NOMO-1 treated with dmso at 0.1 percent for 144 hours (cell line): ENCODE measurements at regions not wholly inside any gene's neighbourhood (a gene's known extent, or its start where the extent isn't known, plus 50 kb on each side); places are given as distances from the start of the nearest gene placed in this dataset.

ENCODE experiments used
- DNase-seq: peaks from one replicate; lab custom pipeline; 2025; ENCODE audit not compliant: unreplicated experiment; lab: John Stamatoyannopoulos, UW

DNA sequence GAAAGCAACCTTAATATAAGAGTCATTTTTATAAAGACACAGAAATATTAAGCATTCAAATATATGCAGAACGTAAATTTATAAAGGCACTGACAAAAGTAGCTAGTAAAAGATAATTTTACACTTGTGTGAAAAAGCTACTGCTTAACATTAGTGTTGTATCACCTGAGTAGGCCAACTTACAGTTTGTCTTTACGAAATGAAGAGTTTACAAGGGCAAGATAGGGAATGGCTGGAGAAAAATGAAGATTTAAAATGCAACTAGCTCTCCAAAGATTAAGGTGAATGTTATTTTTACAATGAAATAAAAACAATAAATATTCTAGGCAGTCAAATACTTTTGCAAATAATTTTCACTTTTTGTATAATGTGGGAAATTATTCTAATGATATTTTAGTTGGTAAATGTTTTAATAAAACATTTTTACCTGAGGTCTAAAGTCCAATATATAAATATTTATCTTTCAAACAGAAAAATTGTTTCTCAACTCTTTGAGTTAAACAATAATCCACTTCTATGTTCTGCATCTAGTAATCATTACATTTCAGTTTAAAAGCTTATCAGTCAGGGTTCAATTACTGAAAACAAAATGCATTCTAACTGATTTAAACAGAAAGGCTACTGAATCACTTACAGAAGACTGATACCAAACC is 382.6 kb downstream of the IPMK start:
- no peak for DNase-seq

- no peak for DNase-seq
These were observed 383.3 kb downstream of the IPMK start for GRCh38 chr10:57884407-57884806.

DNA sequence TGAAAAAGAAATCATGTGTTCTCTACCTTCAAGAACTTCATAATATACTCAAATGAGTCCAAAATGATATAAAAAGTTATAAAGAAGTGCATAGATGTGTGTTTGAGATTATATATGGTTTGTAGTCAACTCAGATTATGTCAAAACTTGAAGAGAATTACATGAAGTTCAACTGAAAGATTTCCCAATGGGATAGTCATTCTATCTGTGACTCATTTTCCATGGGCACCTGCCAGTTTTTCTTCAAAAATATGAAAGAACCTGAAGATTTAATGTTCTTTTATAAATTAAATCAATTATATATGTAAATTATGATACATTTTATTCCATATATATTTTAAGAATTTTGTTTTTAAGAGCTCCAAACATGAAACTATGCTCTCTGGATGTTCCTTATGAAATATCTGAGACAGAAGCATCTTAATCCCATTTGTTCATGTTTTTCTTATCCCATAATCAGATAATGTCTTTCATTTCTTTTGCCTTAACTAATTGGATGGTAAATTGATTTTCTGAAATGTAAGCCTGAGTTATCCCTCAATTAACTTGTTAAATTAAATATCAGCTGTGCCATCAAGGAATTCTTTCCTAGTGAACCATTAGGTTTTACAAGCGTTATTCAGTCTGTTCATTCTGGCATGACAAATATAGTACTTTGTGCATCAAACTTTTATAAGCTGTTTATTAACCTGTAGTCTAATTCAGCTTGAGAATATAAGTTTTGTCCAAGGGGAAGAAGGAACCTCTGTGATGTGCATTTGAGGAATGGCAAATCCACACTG is 387.1 kb downstream of the IPMK start:
- no peak for DNase-seq

GRCh38 chr10:57874810-57875209 is 392.9 kb downstream of the IPMK start:
- no peak for DNase-seq

DNA sequence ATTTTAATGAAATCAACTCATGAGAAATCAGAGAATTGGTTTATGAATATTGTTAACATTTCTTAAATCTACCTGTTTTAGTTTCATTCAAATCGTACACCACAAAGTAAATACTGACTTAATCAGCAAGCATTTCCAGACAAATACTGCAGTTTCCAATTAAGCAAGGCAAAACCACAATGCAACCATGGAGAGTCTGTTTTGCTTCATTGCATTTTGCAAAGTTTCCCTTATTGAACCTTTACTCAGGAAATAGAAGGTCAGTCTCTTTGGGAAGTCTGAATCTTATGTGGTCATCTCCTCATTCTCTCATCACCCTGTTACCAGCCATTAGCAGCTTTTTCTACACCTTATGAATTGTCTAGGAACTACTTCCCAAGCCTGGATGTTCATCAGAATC is 400.5 kb downstream of the IPMK start:
- DNase-seq, result no peak

DNA sequence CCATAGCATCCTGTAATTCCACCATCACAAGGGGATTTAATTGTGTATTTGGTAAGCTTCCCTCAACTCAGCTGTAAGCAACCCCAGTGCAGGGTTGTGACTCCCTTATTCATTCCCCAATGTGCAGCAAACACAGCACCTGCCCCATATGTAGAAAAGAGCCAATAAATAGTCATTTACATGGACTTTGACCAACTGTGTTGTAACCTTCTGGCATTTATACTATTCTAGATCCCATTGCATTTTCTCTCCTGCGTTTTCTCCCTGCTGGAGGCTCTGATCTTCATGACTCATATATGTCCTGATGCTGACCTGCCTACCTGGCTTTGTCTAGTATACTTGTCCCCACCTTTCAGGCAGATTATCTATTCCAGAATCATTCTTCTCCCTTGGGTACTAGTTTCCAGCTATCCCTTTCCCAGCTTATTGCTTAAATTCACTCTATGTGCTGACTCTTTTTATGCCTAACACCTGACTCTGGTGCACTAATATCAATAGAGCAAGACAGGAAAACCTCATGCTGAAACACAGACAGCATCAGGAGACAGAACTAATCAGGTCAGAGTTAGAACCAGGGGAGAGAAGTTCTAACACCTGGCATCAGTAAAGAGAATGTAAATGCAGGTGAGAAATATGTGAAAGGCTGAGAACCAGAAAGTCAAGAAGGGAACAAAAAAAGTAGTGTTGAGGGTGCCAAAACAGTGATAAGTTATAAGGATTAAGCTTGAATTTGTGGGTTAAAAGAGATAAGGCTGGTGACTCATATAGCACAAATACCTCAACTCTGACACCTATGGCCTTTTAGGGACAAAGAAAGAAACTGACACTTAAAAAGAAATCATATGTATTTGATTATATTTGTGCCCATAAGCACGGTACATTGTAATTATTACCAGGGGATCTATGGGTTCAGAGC is 402.7 kb downstream of the IPMK start:
- DNase-seq, result no peak

- no peak for DNase-seq
These were observed 417.9 kb downstream of the IPMK start for GRCh38 chr10:57849691-57850357.

GRCh38 chr10:57846307-57847065 is 421.2 kb downstream of the IPMK start:
- DNase-seq, result no peak

DNA sequence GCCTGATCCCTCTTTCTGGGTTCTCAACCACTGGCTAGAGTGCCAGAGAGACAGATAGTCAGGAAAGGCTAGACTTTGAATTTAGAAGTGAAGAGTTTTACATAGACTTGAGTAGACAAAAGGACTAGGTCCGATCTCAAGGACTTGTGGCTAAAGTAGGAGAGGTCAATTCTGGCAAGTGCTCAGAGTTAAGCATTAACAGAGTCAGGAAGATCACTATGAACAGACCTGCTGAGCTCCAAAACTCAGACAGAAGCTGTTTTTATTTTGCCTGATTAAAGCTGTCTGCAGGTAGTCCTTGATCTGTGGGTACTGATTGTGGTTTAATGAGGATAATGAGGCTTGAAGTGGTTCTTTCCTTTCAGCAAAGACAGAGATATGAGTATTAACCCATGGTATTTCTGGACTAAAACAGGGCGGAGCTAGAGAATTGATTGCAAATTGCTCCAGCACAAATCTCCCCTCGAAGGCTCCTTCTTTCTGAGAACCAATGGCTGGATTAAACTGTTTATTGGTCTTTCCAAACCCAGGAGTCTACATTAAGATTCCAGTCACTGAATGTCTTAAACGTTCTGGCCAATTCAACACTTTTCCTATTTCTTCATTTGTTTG is 423.2 kb downstream of the IPMK start:
- no peak for DNase-seq

DNA sequence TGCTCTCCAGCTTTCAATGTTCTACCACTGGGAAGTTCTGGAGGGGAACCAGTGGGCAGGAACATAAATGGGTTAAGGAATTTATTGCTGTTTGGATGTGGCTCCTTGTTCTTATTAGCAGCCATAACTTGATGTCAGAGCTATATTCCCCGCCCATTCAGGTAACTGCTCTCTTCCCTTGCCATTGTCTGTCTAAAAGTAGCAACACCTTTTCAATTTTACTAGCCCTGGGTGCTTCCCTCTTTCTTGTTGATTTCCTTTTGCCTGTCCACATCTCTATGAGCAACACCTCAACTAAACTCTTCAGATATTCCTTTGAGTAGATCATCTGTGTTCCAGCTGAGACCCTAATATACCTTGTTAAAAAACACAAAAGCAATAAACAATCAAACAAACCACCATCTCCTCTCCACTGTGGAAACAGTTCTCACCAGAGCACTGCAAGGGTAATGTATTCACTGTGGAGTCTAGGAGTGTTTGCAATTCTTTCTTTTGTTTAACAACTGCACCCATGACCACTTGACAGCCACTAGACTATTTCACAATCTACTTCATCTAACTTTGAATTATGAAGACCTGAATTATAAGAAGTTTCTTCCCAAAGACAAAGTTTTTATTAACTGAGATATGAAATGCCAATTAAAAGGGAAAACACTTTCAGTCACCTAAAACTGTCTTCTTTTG is 436.7 kb downstream of the IPMK start:
- DNase-seq, result no peak

DNA sequence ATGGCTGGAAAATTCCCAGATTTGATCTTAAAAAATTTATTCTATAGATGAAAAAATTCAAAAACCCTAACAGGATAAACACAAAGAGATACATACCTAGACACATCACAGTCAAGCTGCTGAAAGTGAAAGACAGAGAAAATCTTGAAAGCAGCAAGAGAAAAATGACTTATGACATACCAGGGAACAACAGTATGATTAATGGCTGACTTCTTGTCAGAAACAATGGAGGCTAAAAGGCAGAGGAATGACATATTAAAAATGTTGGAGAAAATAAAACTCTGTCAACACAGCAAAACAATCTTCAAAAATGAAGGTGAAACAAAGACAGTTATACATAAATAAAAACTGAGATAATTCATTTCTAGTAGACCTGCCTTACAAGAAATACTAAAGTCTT is 442.7 kb downstream of the IPMK start:
- DNase-seq, result no peak

DNA sequence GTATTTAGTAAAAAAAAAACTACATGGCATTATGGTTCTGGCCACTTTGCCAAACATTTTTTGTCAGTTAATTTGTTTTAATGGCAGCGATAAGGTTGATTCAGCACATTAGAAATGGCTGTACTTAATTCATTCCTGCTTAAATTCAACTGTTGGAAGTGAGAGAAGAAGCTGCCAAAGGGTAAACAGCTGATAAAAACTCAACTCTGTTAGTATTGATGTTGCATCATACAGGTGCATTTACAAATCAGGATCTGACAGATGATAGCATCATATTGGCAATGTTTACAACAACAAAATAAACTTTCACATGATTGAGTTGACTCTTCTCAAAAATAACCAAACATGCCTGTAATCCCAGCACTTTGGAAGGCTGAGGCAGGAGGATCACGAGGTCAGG is 444.3 kb downstream of the IPMK start:
- DNase-seq, result no peak

DNA sequence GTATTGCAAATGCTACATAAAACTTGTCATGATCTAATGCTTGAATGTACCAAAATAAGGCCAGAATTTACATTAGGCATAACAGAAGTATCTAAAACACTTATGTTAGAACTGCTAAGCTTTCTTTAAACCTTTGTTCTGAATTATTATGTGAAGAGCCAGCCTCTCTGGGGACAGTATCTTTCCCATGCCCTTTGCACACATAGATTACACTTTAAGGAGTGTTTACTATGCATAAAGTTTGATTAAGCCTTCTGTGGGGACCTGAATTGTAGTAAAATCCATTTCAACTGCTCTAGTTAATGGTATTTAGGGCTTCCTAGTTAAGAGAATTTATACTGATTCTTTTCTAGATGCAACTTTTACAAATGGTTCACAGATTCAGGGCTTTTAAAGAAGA is 444.7 kb downstream of the IPMK start:
- no peak for DNase-seq

- no peak for DNase-seq
These were observed 449.2 kb downstream of the IPMK start for GRCh38 chr10:57818522-57818921.

- DNase-seq, result no peak
These were observed 450.0 kb downstream of the IPMK start for GRCh38 chr10:57817741-57818140.

DNA sequence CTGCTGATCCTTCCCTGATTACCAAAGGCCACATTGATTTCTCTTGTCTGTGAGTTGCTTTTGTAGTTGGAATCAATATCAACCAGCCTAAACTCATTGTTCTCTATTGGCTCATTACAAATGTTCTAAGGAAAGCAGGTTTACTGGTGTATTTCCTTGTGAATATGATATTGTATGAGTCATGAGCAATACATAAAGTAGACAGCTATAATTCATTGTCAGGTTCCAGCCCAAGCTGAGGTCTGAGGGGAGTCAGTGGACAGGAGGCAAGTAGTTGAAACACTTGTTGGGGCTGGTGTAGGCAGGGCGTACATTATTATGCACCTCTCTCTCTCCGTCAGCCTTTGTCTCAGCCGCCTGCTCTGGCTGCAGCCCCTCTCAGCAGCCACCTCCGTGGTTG is 451.7 kb downstream of the IPMK start:
- DNase-seq, result no peak

DNA sequence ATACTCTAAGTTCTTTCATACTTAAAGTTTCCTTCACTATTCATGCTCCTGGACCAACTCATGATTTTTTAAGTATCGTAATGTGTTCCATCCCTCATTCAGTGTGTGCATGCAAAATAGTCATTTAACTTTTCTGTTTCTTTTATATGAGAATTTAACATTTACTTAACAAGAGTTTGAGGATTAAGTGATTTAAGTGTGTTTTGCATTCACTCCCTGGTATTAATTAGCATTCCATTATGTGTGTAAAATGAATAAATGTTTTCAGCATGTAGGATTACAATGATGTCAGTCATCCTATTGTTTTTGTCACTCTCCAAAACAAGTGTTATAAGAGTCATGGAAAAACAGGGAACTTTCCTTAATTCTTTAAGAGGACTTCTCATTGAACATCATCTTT is 457.7 kb downstream of the IPMK start:
- DNase-seq, result no peak

- no peak for DNase-seq
These were observed 459.8 kb downstream of the IPMK start for GRCh38 chr10:57807906-57808305.

DNA sequence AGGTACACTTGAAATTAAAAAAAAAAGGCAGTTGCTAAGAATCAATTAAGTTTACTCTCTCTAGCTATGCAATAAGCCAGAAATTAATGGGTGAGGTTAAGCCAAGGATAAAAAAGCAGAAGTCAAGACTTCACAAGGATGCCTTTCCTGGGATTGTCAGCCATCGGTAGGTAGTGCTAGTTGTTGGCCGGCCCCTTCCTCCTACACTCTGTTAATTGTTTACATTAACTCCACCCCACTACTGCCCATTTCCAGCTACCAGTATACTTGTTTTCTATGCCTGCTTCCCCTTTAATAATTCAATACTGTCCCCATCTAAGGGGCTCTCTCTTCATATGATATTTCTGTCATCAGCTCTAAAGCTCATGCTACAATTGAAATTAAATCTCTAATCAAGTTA is 461.0 kb downstream of the IPMK start:
- DNase-seq, result no peak

DNA sequence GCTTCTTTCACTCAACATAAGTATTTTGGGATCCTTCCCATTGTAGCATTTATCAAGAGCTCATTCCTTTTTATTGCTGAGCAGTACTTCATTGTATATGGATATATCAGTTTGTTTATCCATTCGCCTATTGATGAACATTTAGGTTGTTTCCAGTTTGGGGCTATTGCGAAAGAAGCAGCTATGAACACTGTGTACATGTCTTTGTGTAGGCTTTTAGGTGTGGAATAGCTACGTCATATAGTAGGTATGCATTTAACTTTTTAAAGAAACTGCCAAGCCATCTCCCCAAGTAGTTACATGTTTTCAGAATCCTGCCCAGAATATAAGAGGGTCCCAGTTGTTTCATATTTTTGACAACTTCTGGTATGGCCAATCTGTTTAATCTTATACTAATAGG is 468.1 kb downstream of the IPMK start:
- DNase-seq, result no peak
